HCT116 (cell line): ENCODE measurements at regions not wholly inside any gene's neighbourhood (a gene's known extent, or its start where the extent isn't known, plus 50 kb on each side); places are given as distances from the start of the nearest gene placed in this dataset.

Source experiments
- CEBPB ChIP-seq: IDR thresholded peaks from 2 replicates; pipeline ENCODE4 v1.6.1; 2012; ENCODE audit warnings: low read depth
- EZH2 ChIP-seq: fragments of 200-600 bp; sonication (generic); IDR thresholded peaks from 2 replicates; pipeline ENCODE4 v1.6.1; 2017; ENCODE audit warnings: antibody characterized with exemption, mixed run types
- JUND ChIP-seq: IDR thresholded peaks from 2 replicates; pipeline ENCODE4 v1.6.1; 2012
- POLR2A ChIP-seq: IDR thresholded peaks from 2 replicates; pipeline ENCODE4 v1.7.0; 2011; ENCODE audit warnings: borderline replicate concordance; ENCODE audit not compliant: insufficient read depth, insufficient read length; ENCODE audit errors: extremely low read depth
- POLR2AphosphoS5 ChIP-seq: IDR thresholded peaks from 2 replicates; pipeline ENCODE4 v1.6.1; 2011; ENCODE audit warnings: mild to moderate bottlenecking, low read depth, low read length, moderate library complexity
- SIN3A ChIP-seq: IDR thresholded peaks from 2 replicates; pipeline ENCODE4 v1.6.1; 2012; ENCODE audit warnings: low read depth
- SRF ChIP-seq: IDR thresholded peaks from 2 replicates; pipeline ENCODE4 v1.6.1; 2012; ENCODE audit warnings: low read depth
- TCF7L2 ChIP-seq: IDR thresholded peaks from 2 replicates; pipeline ENCODE4 v1.7.0; 2011; ENCODE audit warnings: borderline replicate concordance, inconsistent platforms; ENCODE audit not compliant: insufficient read depth, insufficient read length; ENCODE audit errors: extremely low read depth
- YY1 ChIP-seq: IDR thresholded peaks from 2 replicates; pipeline ENCODE4 v1.6.1; 2011; ENCODE audit warnings: low read length, low read depth, moderate library complexity, mild to moderate bottlenecking; ENCODE audit not compliant: insufficient replicate concordance; ENCODE audit errors: extremely low read depth
- ZFX ChIP-seq: fragments of 450-650 bp; IDR thresholded peaks from 2 replicates; pipeline ENCODE4 v1.6.1; 2017
- TF ChIP-seq, protein P1 (sequence below), 3 experiments: fragments of 200-600 bp in 1 of 3; sonication (generic) in 1 of 3; IDR thresholded peaks in 2 of 3; conservative IDR thresholded peaks in 1 of 3; 2 replicates each; pipeline ENCODE4 v1.5.1; 2012 to 2017; ENCODE audit warnings: low read depth in 2 of 3, low read length in 2 of 3, antibody characterized with exemption in 1 of 3, borderline replicate concordance in 1 of 3, control low read depth in 1 of 3, mild to moderate bottlenecking in 1 of 3, mixed read lengths in 1 of 3, mixed run types in 1 of 3, moderate library complexity in 1 of 3; ENCODE audit not compliant: insufficient read depth in 1 of 3
- TF ChIP-seq, protein P2 (sequence below): IDR thresholded peaks from 2 replicates; pipeline ENCODE4 v1.6.1; 2012

DNA sequence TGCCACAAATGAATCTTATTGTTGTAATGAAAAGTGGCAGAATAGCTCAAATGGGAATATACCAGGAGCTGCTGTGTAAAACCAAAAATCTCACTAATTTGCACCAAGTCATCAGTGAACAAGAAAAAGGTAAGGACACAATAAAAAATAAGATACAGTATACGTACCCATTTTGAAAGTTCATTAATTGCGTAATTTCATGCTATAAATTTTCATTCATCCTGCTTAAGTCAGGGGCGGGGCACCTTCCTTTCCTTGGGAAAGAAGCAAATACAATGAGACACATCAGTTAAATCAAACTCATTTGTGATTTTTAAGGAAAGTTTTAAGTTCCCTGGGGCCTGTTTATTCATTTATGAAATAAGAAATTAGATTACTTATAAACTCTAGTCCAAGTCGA, 65.4 kb downstream of the HSPA13 start:
- no peak for TF ChIP-seq JUND
- no peak for TF ChIP-seq POLR2AphosphoS5
- no peak for TF ChIP-seq POLR2A
- TF ChIP-seq, protein P1, sequence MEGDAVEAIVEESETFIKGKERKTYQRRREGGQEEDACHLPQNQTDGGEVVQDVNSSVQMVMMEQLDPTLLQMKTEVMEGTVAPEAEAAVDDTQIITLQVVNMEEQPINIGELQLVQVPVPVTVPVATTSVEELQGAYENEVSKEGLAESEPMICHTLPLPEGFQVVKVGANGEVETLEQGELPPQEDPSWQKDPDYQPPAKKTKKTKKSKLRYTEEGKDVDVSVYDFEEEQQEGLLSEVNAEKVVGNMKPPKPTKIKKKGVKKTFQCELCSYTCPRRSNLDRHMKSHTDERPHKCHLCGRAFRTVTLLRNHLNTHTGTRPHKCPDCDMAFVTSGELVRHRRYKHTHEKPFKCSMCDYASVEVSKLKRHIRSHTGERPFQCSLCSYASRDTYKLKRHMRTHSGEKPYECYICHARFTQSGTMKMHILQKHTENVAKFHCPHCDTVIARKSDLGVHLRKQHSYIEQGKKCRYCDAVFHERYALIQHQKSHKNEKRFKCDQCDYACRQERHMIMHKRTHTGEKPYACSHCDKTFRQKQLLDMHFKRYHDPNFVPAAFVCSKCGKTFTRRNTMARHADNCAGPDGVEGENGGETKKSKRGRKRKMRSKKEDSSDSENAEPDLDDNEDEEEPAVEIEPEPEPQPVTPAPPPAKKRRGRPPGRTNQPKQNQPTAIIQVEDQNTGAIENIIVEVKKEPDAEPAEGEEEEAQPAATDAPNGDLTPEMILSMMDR (IDR thresholded peaks at IDR 0.05 in 2 of 3, conservative IDR thresholded peaks at IDR 0.05 in 1 of 3; ENCODE audit: borderline replicate concordance in 1 of 3, insufficient read depth in 1 of 3, low read depth in 2 of 3, low read length in 2 of 3) = no peak
- no peak for TF ChIP-seq SIN3A
- no peak for TF ChIP-seq ZFX
- TF ChIP-seq SRF = no peak
- no peak for TF ChIP-seq EZH2
- TF ChIP-seq, protein P2, sequence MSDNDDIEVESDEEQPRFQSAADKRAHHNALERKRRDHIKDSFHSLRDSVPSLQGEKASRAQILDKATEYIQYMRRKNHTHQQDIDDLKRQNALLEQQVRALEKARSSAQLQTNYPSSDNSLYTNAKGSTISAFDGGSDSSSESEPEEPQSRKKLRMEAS = no peak
- no peak for TF ChIP-seq YY1
- TF ChIP-seq CEBPB = no peak
- no peak for TF ChIP-seq TCF7L2
